ENCODE measurements at regions not wholly inside any gene's neighbourhood (a gene's known extent, or its start where the extent isn't known, plus 50 kb on each side); places are given as distances from the start of the nearest gene placed in this dataset.

DNA sequence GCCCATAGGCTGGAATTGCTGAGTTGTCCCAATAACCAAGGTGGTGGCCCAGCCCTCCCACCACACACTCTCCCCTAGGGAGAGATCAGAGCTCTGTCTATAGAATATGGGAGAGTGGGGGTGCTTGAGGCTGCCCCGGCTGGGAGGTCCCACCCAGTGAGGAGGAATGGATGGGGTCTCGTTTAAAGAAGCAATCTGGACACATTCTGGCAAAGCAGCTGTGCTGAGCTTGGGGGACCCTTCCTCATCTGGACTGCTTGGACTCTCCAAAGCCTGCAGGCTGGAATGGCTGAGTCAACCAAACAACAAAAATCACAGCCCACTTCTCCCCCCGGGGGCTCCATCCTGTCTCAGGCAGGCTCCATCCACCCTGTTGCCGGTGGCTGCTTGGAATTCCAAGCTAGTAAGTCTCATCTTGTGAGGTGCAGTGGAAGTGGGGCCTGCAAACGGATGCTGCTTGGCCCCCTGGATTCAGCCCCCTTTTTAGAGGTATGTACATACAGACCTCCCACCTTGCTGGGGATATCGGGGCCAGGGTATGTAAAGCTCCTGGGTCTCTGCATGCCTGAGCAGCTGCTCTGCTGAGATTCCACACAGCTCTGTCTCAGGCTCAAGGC is 67.1 kb upstream of the FAM78B start:
- TF ChIP-seq, protein P1, sequence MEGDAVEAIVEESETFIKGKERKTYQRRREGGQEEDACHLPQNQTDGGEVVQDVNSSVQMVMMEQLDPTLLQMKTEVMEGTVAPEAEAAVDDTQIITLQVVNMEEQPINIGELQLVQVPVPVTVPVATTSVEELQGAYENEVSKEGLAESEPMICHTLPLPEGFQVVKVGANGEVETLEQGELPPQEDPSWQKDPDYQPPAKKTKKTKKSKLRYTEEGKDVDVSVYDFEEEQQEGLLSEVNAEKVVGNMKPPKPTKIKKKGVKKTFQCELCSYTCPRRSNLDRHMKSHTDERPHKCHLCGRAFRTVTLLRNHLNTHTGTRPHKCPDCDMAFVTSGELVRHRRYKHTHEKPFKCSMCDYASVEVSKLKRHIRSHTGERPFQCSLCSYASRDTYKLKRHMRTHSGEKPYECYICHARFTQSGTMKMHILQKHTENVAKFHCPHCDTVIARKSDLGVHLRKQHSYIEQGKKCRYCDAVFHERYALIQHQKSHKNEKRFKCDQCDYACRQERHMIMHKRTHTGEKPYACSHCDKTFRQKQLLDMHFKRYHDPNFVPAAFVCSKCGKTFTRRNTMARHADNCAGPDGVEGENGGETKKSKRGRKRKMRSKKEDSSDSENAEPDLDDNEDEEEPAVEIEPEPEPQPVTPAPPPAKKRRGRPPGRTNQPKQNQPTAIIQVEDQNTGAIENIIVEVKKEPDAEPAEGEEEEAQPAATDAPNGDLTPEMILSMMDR (IDR thresholded peaks at IDR 0.05; ENCODE audit: poor library complexity, severe bottlenecking) = no peak
- TF ChIP-seq EZH2 (IDR thresholded peaks at IDR 0.05; ENCODE audit: borderline replicate concordance, insufficient read depth, low read length, poor library complexity, severe bottlenecking) (no peak), POLR2AphosphoS5 (IDR thresholded peaks at IDR 0.05) (no peak), EP300 (conservative IDR thresholded peaks at IDR 0.05; ENCODE audit: poor library complexity, severe bottlenecking) (no peak)

Data from neural cell (in vitro differentiated cells).